SK-N-SH treated with all-trans-retinoic acid at 6 μM for 48 hours (cell line): ENCODE measurements at regions not wholly inside any gene's neighbourhood (a gene's known extent, or its start where the extent isn't known, plus 50 kb on each side); places are given as distances from the start of the nearest gene placed in this dataset.

Source experiments
- ARNTL ChIP-seq: fragments of 450-650 bp; formaldehyde crosslinking; IDR thresholded peaks from 2 replicates; pipeline ENCODE4 v1.5.0; 2020; ENCODE audit warnings: low read depth, mild to moderate bottlenecking, moderate library complexity, borderline replicate concordance
- ISL1 ChIP-seq: fragments of 250-450 bp; sonication (Bioruptor Pico); IDR thresholded peaks from 2 replicates; pipeline ENCODE4 v2.1.2; 2022; ENCODE audit warnings: mild to moderate bottlenecking, moderate library complexity
- OSR1 ChIP-seq: fragments of 250-450 bp; sonication (Bioruptor Pico); IDR thresholded peaks from 2 replicates; pipeline ENCODE4 v1.8.0; 2022; ENCODE audit warnings: moderate library complexity, mild to moderate bottlenecking, inconsistent platforms
- RARB ChIP-seq: fragments of 250-450 bp; sonication (Bioruptor Pico); IDR thresholded peaks from 2 replicates; pipeline ENCODE4 v1.8.0; 2021; ENCODE audit warnings: mild to moderate bottlenecking, moderate library complexity
- TCF4 ChIP-seq: fragments of 250-450 bp; sonication (Bioruptor Pico); IDR thresholded peaks from 2 replicates; pipeline ENCODE4 v1.8.0; 2021; ENCODE audit warnings: mild to moderate bottlenecking, moderate library complexity, borderline replicate concordance
- ZFP30 ChIP-seq: fragments of 450-650 bp; formaldehyde crosslinking; IDR thresholded peaks from 2 replicates; pipeline ENCODE4 v1.5.0; 2022; ENCODE audit warnings: mild to moderate bottlenecking, moderate library complexity
- ZNF565 ChIP-seq: fragments of 450-650 bp; formaldehyde crosslinking; conservative IDR thresholded peaks from 2 replicates; pipeline ENCODE4 v1.5.0; 2020; ENCODE audit warnings: low read depth, mild to moderate bottlenecking, moderate library complexity
- ZNF8 ChIP-seq: fragments of 450-650 bp; formaldehyde crosslinking; IDR thresholded peaks from 2 replicates; pipeline ENCODE4 v1.5.0; 2020; ENCODE audit warnings: mild to moderate bottlenecking, moderate library complexity
- TF ChIP-seq, protein P1 (sequence below): fragments of 250-450 bp; sonication (Bioruptor Pico); IDR thresholded peaks from 2 replicates; pipeline ENCODE4 v1.8.0; 2020; ENCODE audit warnings: mild to moderate bottlenecking, moderate library complexity, borderline replicate concordance
- TF ChIP-seq, protein P2 (sequence below): fragments of 250-450 bp; sonication (Bioruptor Pico); IDR thresholded peaks from 2 replicates; pipeline ENCODE4 v1.5.0; 2020; ENCODE audit warnings: mild to moderate bottlenecking, moderate library complexity
- TF ChIP-seq, protein P3 (sequence below): fragments of 250-450 bp; sonication (Bioruptor Pico); IDR thresholded peaks from 2 replicates; pipeline ENCODE4 v1.5.1; 2020; ENCODE audit warnings: low read depth, mild to moderate bottlenecking, moderate library complexity
- TF ChIP-seq, protein P4 (sequence below): fragments of 250-450 bp; sonication (Bioruptor Pico); IDR thresholded peaks from 2 replicates; pipeline ENCODE4 v1.5.1; 2021; ENCODE audit warnings: mild to moderate bottlenecking, moderate library complexity

DNA sequence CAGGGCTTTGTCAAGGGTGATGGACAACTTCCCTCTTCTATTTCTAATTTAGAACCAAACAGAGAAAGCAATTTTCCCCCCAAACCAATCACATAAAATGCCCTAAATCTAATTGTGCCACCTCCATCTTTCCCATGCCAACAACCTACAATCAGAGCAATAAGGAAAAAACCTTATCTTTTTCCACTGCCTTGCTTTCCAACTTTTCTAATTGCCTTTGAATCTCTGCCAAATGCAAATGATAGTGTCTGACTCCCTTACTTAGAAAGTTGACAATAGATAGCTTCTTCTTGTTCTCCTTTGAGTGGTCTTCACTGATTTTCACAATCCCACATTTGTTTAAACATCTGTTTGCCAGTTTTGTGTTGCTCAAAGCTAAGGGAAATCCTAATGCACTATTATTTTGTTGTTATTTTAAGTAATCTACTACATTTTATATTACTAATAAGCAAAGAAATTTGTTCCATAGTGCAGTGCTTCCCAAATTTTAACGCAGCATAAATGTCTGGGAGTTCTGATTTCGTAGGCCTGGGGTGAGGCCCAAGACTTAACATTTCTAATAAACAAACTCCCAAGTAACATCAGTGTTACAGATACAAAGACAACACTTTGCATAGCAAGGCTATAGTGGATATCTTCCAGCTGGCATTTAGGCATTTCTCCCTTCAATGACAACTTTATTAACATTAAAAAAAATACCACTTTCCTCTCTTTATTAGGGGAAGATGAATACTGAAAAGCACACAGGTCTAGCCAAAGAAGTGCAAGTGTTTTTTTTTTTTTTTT is 696.3 kb upstream of the USP15 start:
- no peak for TF ChIP-seq ZFP30 (CRISPR knock-in tag)
- TF ChIP-seq RARB = no peak
- TF ChIP-seq, protein P1, sequence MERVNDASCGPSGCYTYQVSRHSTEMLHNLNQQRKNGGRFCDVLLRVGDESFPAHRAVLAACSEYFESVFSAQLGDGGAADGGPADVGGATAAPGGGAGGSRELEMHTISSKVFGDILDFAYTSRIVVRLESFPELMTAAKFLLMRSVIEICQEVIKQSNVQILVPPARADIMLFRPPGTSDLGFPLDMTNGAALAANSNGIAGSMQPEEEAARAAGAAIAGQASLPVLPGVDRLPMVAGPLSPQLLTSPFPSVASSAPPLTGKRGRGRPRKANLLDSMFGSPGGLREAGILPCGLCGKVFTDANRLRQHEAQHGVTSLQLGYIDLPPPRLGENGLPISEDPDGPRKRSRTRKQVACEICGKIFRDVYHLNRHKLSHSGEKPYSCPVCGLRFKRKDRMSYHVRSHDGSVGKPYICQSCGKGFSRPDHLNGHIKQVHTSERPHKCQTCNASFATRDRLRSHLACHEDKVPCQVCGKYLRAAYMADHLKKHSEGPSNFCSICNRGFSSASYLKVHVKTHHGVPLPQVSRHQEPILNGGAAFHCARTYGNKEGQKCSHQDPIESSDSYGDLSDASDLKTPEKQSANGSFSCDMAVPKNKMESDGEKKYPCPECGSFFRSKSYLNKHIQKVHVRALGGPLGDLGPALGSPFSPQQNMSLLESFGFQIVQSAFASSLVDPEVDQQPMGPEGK (CRISPR knock-in tag) = no peak
- no peak for TF ChIP-seq ZNF8 (CRISPR knock-in tag)
- TF ChIP-seq, protein P2, sequence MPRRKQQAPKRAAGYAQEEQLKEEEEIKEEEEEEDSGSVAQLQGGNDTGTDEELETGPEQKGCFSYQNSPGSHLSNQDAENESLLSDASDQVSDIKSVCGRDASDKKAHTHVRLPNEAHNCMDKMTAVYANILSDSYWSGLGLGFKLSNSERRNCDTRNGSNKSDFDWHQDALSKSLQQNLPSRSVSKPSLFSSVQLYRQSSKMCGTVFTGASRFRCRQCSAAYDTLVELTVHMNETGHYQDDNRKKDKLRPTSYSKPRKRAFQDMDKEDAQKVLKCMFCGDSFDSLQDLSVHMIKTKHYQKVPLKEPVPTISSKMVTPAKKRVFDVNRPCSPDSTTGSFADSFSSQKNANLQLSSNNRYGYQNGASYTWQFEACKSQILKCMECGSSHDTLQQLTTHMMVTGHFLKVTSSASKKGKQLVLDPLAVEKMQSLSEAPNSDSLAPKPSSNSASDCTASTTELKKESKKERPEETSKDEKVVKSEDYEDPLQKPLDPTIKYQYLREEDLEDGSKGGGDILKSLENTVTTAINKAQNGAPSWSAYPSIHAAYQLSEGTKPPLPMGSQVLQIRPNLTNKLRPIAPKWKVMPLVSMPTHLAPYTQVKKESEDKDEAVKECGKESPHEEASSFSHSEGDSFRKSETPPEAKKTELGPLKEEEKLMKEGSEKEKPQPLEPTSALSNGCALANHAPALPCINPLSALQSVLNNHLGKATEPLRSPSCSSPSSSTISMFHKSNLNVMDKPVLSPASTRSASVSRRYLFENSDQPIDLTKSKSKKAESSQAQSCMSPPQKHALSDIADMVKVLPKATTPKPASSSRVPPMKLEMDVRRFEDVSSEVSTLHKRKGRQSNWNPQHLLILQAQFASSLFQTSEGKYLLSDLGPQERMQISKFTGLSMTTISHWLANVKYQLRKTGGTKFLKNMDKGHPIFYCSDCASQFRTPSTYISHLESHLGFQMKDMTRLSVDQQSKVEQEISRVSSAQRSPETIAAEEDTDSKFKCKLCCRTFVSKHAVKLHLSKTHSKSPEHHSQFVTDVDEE (CRISPR knock-in tag) = no peak
- no peak for TF ChIP-seq ARNTL
- TF ChIP-seq OSR1 = no peak
- TF ChIP-seq, protein P3, sequence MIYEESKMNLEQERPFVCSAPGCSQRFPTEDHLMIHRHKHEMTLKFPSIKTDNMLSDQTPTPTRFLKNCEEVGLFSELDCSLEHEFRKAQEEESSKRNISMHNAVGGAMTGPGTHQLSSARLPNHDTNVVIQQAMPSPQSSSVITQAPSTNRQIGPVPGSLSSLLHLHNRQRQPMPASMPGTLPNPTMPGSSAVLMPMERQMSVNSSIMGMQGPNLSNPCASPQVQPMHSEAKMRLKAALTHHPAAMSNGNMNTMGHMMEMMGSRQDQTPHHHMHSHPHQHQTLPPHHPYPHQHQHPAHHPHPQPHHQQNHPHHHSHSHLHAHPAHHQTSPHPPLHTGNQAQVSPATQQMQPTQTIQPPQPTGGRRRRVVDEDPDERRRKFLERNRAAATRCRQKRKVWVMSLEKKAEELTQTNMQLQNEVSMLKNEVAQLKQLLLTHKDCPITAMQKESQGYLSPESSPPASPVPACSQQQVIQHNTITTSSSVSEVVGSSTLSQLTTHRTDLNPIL (CRISPR knock-in tag) = no peak
- TF ChIP-seq ISL1 (CRISPR knock-in tag) = no peak
- TF ChIP-seq, protein P4, sequence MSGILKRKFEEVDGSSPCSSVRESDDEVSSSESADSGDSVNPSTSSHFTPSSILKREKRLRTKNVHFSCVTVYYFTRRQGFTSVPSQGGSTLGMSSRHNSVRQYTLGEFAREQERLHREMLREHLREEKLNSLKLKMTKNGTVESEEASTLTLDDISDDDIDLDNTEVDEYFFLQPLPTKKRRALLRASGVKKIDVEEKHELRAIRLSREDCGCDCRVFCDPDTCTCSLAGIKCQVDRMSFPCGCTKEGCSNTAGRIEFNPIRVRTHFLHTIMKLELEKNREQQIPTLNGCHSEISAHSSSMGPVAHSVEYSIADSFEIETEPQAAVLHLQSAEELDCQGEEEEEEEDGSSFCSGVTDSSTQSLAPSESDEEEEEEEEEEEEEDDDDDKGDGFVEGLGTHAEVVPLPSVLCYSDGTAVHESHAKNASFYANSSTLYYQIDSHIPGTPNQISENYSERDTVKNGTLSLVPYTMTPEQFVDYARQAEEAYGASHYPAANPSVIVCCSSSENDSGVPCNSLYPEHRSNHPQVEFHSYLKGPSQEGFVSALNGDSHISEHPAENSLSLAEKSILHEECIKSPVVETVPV (CRISPR knock-in tag) = no peak
- TF ChIP-seq ZNF565 (CRISPR knock-in tag) = no peak
- TF ChIP-seq TCF4 (CRISPR knock-in tag) = no peak
